Left lobe of liver (tissue), 2 donors: ENCODE measurements at regions not wholly inside any gene's neighbourhood (a gene's known extent, or its start where the extent isn't known, plus 50 kb on each side); places are given as distances from the start of the nearest gene placed in this dataset.

ENCODE experiments used
- ATAC-seq: fragments of 200-7000 bp; cut with Tn5 transposase; one replicate; pipeline ENCODE4 v1.9.1; 2020; ENCODE audit warnings: mild to moderate bottlenecking, moderate library complexity
- DNase-seq: peaks from one replicate; pipeline ENCODE4 v3.0.0-alpha.2; 2020; ENCODE audit warnings: low spot score
- donor health status: DM: no; HTN: no; CAD: no; lungs with moderate emphysema.
- donor health status: DM: no; HTN: yes; CAD: no.

DNA sequence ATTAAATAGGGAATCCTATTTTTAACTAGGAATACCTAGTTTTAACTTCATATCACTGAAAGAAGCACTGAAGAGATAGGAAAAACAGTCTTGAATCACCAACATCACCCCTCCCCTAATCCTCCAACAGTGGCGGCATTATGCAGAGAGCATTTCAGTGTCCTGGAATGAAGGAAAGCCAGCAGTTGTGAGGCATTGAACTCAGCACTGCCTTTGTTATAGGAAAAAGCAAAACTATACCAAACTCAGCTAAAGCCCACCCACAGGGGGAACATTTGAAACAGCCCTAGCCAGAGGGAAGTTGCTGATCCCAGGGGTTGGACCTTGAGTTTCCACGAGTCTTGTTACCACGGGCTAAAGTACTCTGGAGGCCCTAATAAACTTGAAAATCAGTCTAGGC lies 310.6 kb upstream of the EDIL3 start:
- no peak for ATAC-seq
- DNase-seq: no peak

DNA sequence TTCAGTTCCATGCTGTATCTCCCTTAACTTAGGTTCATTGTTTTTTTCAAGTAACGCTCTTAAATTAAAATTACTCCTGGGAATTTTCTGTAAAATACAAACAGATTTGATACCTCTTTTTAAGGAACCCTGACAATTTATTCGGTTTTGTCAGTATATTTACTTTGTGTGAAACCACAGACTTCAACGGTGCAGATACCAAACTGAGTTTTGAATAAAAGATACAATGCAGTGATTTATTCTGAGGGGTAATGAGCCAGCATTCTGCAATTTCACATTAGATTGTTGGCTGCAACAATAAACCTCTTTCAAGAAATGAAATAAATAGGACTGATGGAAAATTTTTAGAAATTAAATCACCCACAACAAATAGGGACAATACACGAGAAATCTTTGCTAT lies 308.6 kb upstream of the EDIL3 start:
- ATAC-seq (no peak), DNase-seq (no peak)

DNA sequence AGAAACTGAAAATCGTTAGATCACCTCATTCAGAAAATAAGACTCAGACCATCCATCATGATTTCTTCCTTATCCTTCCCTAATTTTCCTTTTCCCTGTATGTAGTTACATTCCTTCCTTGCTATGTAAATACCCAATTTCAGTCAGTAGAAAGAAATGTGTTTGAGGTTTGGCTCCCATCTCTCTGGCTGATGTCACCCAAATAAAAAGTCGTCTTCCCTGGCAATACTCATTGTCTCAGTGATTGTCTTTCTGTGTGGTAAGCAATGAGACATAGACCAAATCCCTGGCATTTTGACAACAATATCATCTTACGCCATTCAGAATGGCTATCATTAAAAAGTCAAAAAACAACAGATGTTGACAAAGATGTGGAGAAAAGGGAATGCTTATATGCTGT lies 303.9 kb upstream of the EDIL3 start:
- DNase-seq: no peak
- ATAC-seq: no peak

DNA sequence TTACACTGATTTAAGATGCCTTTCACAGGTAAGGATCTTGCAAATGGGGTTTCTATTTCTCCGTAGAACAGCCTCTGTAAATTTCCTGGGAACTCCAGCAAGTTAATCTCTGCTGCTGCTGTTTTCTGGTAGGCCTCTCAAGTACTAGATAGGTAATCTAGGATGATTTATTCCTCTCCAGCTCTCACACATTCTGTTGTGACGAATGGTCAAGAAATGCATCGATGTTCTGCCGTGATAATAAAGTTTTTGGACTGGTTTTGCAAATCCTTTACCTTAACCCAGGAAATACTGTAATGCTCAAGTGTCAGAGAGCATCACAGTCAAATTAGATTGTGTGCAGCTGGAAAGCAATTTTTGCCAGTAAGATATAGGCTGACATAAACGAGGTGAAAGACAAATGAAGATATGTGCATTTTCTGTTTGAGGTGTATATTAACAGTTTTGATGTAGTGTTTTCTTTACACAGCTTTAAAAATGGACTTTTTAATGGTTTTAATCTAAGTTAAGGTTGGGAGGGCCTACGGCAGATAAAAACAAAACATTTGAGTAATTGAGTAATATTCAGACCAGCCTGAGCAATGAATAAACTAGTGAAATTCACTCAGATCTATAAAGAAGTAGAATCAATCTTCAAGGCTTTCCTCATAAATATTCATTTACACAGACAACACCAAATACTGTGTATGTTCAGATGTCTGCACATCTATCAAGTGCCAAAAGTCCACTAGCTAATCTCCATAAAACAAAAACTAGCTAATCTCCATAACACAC lies 300.6 kb upstream of the EDIL3 start:
- DNase-seq (no peak), ATAC-seq (no peak)

DNA sequence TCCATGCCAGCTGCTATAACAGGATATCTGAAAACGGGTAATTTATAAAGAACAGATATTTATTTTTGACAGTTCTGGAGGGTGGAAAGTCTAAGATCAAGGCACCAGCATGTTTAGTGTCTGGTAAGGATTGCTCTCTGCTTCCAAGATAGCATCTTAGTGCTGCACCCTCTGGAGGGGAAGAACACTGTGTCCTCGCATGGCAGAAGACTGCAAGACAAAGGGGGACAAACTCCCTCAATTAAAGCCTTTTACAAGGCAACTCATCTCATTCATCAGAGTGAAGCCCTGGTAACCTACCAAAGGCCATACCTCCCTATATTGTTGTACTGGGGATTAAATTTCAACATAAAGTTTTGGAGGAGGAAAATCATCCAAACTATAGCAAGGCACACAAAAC lies 298.9 kb upstream of the EDIL3 start:
- ATAC-seq: no peak

DNA sequence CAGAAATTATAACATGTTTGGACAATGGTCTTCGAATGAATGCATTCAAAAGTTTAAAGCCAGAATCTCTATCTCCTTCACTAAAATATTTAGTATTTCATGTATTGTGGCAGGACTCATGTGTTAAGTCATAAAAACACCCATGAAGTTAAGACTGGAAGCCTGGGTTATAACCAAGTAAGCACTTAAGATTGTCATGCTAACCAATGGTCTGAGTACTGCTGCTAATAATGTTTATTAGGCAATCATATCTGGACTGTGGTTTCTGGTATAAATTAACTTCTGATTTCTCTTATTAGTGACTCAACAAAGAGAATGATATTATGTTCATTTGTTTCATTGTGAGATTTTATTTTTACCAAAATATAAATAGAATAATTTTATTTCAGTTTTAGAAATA lies 297.9 kb upstream of the EDIL3 start:
- no peak for DNase-seq
- ATAC-seq: no peak

More for the DNA sequence above, 298.9 kb upstream of the EDIL3 start:
- DNase-seq: no peak

DNA sequence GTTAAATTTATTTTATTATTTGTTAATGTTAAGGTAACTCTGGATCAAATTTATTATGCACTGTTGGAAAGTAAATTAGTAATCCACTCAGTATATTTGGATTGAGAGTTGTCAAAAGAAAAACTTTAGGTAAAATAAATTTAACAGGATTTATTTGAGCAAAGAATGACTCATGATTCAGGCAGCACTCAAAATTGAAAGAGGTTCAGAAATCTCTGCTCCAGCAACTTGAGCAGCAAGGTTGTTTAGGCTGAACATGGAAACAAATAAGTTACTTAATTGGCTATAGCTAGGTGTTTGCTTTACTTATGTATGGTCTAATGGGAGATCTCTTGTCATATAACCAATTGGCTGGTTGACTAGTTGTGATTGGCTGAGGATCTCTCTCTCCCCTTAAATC lies 296.2 kb upstream of the EDIL3 start:
- no peak for DNase-seq
- ATAC-seq: no peak

DNA sequence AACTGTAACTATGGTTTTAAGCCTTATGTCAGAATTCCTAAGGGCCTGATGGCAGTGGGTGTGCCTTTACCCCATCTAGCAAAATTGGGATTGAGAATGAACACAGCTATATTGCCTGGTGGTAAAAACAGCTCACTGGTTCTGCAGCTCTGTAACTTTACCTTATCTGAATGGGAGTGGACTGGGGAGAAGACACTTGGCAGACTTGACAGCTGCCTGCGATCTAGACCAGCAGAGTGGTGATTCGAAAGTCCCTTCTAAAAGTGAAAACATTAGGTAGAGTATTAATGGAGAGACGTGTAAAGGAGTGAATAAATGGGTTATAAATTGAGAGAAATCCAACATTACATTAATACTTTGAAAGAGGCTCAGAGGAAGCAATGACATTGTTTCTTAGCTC lies 289.1 kb upstream of the EDIL3 start:
- DNase-seq (no peak), ATAC-seq (no peak)

DNA sequence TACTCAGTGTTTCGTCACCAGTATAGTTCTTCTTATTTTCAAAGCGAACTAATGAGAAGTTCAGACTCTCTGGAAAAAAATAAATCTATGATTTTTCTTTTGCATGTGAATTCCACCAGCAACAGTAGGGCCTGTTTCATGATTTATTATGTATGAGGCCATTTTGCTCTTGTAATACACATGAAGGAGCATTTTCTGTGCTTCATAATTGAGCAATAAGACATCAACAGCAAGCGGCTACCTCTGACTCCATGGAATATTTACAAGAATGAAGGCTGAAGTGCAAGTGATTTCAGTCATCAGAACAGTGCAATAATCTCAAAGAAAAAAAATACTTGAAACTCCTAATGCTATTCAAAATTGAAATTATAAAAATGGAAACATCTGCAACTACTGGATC lies 282.9 kb upstream of the EDIL3 start:
- ATAC-seq (no peak), DNase-seq (no peak)

DNA sequence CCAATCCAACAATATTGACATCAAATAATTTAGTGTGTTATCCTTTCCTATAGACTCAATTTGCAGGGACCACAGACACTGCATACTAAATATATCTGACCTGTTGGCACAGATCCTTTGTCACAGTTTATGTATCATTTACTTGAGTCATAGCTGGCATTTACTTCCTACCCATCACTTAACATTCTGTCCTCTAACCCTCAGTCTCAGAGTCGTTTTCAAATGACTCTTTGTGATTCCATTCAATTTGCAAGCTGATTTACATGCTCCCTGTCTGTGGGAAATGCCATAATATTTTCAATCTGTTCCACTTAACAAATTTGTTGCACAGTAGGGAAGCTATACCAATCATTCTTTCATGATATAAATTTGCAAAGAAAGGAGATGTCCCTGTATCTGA lies 265.7 kb upstream of the EDIL3 start:
- no peak for DNase-seq

DNA sequence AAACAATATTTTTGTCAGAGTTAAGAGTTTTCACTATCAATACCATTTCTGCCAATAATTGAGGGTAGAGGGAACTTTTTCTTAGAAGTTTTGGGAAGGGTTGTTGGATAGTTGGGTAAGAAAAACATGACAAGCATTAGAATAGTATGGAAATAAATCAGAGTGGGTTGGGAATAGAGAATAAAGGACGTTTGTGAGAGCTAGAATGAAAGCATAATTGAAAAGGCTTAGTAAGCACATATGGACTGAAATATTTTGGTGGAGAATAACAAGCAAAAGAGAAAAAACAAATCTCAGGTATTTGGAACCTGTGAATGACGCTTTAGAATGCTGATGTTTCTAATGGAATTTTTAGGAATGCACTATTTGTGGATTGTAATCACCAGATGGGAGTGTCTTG lies 262.9 kb upstream of the EDIL3 start:
- ATAC-seq: no peak
- no peak for DNase-seq

More for the DNA sequence above, 265.7 kb upstream of the EDIL3 start:
- no peak for ATAC-seq

DNA sequence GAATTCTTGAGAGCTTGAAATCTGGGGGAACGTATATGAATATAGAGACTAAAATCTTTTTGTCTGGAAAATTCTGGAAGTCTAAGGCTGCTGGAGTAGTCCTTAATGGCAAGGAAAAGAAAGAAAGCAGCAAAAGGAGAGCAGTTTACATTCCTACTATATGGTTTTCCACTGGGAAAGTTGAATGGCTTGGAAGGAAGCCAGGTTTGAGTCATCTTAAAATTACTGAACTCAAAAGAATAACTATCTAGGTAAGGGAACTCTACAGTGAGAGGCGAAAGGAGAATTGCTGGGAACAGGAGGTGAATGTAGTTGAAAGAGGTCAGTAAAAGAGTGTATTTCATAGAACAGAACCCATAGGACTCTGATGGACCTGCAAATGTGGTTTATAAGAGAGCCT lies 258.1 kb upstream of the EDIL3 start:
- no peak for DNase-seq
- no peak for ATAC-seq

DNA sequence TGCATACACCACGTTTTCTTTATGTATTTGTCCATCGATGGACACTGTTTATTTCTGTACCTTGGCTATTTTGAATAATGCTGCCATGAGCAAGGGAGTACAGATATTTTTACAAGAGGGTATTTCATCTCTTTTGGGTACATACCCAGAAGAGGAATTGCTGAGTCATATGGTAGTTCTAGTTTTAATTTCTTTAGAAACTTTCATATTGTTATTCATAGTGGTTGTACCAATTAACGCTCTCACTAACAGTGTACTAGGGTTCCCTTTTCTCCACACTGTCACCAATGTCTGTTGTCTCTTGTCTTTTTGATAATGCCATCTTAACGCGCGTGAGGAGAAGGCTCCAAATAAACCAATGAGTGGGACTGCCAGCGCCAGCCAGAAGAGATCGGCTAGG lies 257.6 kb upstream of the EDIL3 start:
- ATAC-seq: no peak
- no peak for DNase-seq

DNA sequence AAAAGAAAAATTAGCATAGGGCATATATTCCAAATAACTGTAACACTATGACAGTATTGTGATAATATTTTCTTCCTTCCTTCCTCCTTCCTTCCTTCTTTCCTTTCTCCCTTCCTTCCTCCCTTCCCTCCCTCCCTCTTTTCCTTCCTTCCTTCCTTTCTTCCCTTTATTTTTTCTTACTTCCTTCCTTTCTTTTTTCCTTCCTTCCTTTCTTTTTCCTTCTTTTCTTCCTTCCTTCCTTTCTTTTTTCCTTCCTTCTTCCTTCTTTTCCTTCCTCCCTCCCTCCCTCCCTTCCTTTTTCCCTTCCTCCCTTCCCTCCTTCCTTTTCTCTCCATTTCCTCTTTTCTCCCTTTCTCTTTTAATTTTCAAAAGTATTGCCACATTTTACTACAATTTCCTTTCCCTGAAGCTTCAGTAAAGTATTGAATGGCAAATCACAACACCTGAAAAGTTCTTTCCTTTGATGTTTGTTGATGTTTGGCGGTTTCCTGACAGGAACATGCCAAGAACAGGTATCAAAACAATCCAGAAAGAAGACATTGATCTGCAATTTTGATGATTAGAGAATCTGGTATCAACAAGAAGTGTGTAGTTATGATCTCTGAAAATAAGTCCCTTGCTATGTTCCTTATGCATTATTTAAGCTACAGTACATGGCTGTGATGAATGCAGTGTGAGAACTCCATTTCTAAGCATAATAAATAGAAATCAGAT lies 253.1 kb upstream of the EDIL3 start:
- DNase-seq (no peak), ATAC-seq (no peak)

DNA sequence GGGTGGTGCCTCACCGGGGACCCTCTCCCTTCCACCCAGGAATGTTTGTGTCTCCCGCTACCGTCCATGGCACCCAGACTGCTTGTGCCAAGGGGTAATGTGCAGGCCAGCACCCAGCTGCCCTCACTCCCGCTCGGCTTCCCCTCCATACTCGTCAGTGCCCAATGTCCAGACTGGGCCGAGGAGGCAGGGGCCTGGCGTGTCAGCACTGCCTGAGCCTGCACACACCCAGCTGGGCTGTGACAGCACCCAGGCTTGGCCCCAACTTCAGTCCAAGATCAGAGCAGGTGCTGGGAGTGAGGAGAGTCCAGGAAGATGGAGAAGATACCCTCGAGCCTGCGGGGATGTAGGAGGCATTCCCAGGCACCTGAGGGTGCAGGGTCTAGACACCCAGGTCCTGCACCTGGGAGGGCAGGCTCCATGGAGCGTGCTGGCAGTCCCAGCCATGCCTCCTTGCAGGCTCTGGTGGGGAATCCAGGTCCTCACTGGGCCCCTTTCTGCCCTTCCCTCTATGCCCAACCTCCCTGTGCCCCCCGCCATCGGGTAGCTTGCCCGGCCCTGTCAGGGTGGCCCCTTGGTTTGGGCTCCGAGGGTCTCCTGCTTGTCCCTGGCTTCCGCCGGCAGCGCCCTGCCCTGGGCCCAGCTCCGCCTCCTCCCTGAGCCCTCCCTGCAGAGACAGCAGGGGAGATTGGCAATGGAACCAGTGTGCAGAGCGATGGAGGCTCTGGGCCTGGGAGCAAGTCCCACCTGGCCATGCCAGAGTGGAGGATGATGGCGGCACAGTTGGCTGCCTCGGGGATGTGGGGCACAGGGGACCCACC lies 250.8 kb upstream of the EDIL3 start:
- ATAC-seq (no peak), DNase-seq (no peak)

DNA sequence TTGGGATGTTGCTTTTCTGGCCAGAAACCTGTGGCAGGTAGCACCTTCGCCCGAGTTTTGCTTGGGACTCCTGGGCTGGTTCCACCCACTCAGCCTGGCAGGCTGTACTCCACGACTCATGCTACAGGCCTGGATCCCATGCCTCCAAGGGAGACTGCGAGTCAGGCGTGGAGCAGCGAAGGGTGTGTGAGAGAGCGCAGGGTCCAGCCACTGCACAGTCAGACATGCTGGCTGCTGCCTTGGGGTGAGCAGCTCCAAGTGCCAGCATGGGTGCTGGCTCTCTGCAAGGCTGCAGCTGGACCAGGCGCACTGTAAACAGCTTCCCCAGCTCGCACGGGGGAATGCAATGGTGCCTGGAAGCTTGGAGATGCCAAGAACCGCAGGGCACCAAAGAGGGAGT lies 249.6 kb upstream of the EDIL3 start:
- no peak for DNase-seq
- ATAC-seq: no peak

DNA sequence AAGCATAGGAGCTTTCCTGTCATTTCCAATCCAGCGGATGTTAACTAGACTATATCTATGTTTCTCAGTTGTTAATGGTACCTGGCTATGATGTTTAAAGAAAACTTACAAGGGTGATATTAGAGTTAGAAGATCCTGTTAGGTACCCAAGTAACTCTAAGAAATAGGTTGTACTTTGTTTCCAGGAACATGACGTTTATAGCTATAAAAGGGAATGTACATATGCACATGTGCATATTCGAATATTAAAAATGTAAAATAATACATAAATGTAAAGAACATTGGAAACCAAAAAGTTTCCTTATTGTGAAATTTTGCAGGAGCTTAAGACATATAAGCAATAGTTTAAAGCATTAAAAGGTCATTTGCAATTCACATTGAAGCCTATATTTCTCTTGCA lies 247.7 kb upstream of the EDIL3 start:
- no peak for ATAC-seq
- no peak for DNase-seq

DNA sequence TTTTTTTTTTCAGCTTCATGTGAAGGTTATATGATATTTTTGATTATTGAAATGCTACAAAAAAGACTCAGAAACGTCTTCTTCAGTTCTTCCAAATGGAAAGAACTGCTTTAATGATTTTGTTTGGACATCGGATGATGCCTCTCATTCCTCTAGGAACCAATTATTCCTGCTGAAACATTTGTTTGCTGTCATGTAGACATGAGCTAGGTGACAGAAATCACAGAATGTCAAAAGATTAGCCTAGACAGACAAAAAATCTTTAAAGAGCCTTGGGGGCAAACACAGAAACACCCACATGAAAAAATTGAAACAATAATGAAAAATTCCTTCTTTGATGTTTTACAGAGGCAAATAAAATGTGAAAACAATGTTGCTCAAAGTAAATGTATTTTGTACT lies 244.2 kb upstream of the EDIL3 start:
- no peak for DNase-seq
- ATAC-seq: no peak

DNA sequence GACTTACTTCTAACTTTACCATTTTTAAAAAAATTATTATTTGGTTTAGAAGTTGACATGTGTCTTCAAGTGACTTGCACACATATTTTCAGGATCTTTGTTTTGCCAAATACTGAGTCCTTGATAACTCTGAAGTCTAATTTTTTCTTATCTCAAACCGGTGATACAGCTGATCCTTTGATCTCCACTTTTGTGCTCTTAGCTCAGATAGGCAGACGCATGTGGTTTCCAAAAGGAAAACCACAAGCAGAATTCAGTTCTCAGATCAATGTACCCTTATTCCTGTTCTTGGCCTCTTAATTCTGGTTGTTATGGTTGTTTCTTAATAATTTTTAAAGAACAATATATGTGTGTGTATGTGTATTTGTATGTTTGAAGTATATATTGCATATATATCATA lies 238.3 kb upstream of the EDIL3 start:
- no peak for ATAC-seq

DNA sequence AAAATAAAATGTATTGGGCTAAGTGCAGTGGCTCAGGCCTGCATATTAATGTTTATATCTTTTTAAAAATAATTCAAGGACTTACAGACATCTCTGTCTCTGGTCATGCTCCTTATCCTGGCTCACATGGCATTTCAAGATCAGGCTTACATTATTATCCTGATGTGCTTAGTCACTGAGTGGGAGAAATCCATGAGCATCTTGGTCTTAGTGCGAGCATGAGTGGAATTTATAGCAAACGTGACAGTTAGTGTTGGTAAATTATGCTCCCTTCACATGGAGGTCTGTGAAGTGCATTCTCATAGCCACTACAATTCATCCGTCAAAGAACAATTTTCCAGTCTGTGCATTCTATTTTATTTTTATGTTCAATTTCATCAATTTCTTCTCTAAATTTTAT lies 237.8 kb upstream of the EDIL3 start:
- DNase-seq (no peak), ATAC-seq (no peak)

More for the DNA sequence above, 238.3 kb upstream of the EDIL3 start:
- no peak for DNase-seq

DNA sequence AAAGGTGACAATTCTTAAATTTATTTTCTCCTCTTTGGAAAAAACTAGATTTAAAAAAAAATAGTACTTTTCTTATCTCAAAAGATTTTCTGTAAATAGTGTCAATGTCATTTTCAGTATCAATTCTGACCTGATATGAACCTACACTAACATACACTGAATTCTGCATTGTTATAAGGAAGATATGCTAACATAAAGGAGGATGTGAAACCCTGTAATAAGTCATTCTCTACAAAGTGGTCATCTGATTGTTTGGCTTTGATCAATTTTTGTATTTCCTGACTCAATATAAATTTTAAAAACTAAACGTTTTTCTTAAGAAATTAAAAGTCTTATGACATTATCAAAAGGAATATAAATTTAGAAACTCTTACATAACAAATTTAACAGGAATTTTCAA lies 233.6 kb upstream of the EDIL3 start:
- ATAC-seq: no peak
- no peak for DNase-seq

DNA sequence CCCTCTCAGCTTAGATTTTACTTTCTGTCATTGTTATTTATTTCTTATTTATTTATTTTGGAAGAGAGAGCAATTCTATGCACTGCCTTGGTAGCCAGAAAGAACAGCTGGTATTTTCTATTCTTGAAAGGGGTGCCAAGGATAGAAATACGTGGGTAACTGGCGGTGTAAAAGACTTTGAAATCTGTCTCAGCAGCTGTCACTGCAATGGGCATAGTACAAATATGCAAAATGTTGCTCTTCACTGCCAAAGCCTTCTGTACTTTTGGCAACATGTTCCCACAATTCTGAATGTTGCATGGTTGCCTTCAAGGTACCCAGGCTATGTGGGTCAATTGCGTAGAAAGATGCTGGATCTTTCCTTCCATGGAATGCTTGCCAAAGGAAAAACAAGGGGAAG lies 230.2 kb upstream of the EDIL3 start:
- no peak for DNase-seq

More for the DNA sequence above, 230.2 kb upstream of the EDIL3 start:
- ATAC-seq: no peak
